Common myeloid progenitor, CD34-positive (primary cell): ENCODE measurements at regions not wholly inside any gene's neighbourhood (a gene's known extent, or its start where the extent isn't known, plus 50 kb on each side); places are given as distances from the start of the nearest gene placed in this dataset.

ENCODE experiments used
- CTCF ChIA-PET: fragments of 350-600 bp; sonication (Branson Sonifier 250); formaldehyde crosslinking; loops from one replicate; lab custom pipeline; 2021; ENCODE audit warnings: antibody characterized with exemption; lab: Charles Lee
- POLR2A ChIA-PET: fragments of 350-600 bp; sonication (Branson Sonifier 250); formaldehyde crosslinking; loops from one replicate; lab custom pipeline; 2021; ENCODE audit warnings: antibody characterized with exemption; lab: Charles Lee
- DNase-seq, 3 donors: peaks; one replicate each; pipeline versions ENCODE4 v3.0.0 to v3.0.0-alpha.2; 2013
- H3K27ac ChIP-seq, 2 experiments: 1 replicate in 1 of 2; 2 replicates in 1 of 2; pipeline ENCODE4 v1.7.0; 2013; ENCODE audit warnings: inconsistent platforms in 2 of 2, low read length in 2 of 2, mild to moderate bottlenecking in 2 of 2, low read depth in 1 of 2, moderate library complexity in 1 of 2; ENCODE audit not compliant: severe bottlenecking in 2 of 2, insufficient read depth in 1 of 2, poor library complexity in 1 of 2
- H3K27me3 ChIP-seq, 5 experiments: replicated peaks in 2 of 5; 1 replicate in 3 of 5; 2 replicates in 2 of 5; pipeline versions ENCODE4 v1.6.1 to v1.7.0; 2013; ENCODE audit warnings: low read length in 4 of 5, mild to moderate bottlenecking in 2 of 5, moderate library complexity in 2 of 5, inconsistent platforms in 1 of 5; ENCODE audit not compliant: insufficient read depth in 5 of 5, control insufficient read depth in 4 of 5
- H3K36me3 ChIP-seq, 4 experiments: 1 replicate in 2 of 4; 2 replicates in 2 of 4; pipeline versions ENCODE4 v1.6.1 to v1.7.0; 2013; ENCODE audit warnings: low read length in 3 of 4, control low read depth in 1 of 4, mild to moderate bottlenecking in 1 of 4; ENCODE audit not compliant: control insufficient read depth in 4 of 4, insufficient read depth in 4 of 4
- H3K4me1 ChIP-seq, 4 experiments: 1 replicate in 3 of 4; 2 replicates in 1 of 4; pipeline versions ENCODE4 v1.6.1 to v1.7.1; 2013; ENCODE audit warnings: low read length in 3 of 4, mild to moderate bottlenecking in 3 of 4, control low read depth in 1 of 4, inconsistent platforms in 1 of 4, moderate library complexity in 1 of 4; ENCODE audit not compliant: control insufficient read depth in 4 of 4, insufficient read depth in 4 of 4; ENCODE audit errors: control extremely low read depth in 1 of 4
- H3K4me3 ChIP-seq, 7 experiments: 1 replicate in 4 of 7; 2 replicates in 3 of 7; pipeline versions ENCODE4 v1.5.1 to v1.7.0; 2013; ENCODE audit warnings: mild to moderate bottlenecking in 7 of 7, low read length in 6 of 7, moderate library complexity in 6 of 7, inconsistent platforms in 2 of 7, low read depth in 2 of 7, control low read depth in 1 of 7; ENCODE audit not compliant: insufficient read depth in 4 of 7, control insufficient read depth in 1 of 7; ENCODE audit errors: extremely low read depth in 1 of 7
- H3K9me3 ChIP-seq, 5 experiments: 1 replicate in 4 of 5; 2 replicates in 1 of 5; pipeline versions ENCODE4 v1.6.1 to v1.7.1; 2013; ENCODE audit warnings: low read length in 4 of 5, mild to moderate bottlenecking in 2 of 5, inconsistent platforms in 1 of 5, low read depth in 1 of 5, moderate library complexity in 1 of 5; ENCODE audit not compliant: control insufficient read depth in 4 of 5, insufficient read depth in 2 of 5; ENCODE audit errors: control extremely low read depth in 1 of 5
- WGBS: methylation state at CpG from one replicate; pipeline ENCODE4 v1.1.5; 2013; ENCODE audit not compliant: insufficient coverage; 5-methylcytosine and 5-hydroxymethylcytosine counted together

GRCh38 chr9:111258875-111259271, 71.2 kb downstream of the OR2K2 start:
- H3K27ac ChIP-seq, result no peak overlapping the region
- H3K9me3 ChIP-seq, result no peaks in the 10 kb centered on the region
- no CpG with 5 or more reads among the region's 1 CpG for WGBS
- no peaks in the 10 kb centered on the region for H3K27me3 ChIP-seq
- H3K4me1 ChIP-seq, result peaks cover 0 to 3% (median 0%) of the 10 kb centered on the region in 4 experiments
- no peak overlapping the region for H3K4me3 ChIP-seq
- no peaks in the 10 kb centered on the region for H3K36me3 ChIP-seq
- ChIA-PET POLR2A (no interaction called here), CTCF (no interaction called here)
- no peak for DNase-seq

- H3K4me3 ChIP-seq, result no peak overlapping the region
- WGBS, result no CpG with 5 or more reads among the region's 1 CpG
Observed at GRCh38 chr9:111258209-111258874, 71.7 kb downstream of the OR2K2 start.

GRCh38 chr9:111253742-111254437, 76.1 kb downstream of the OR2K2 start:
- Histone ChIP-seq H3K4me1 (peaks cover 0 to 3% (median 0%) of the 10 kb centered on the region in 4 experiments), H3K27ac (no peak overlapping the region), H3K9me3 (no peaks in the 10 kb centered on the region), H3K4me3 (no peak overlapping the region), H3K36me3 (no peaks in the 10 kb centered on the region), H3K27me3 (no peaks in the 10 kb centered on the region)
- WGBS, result 97% methylated on average over 4 of the region's 4 CpGs
- ChIA-PET POLR2A (no interaction called here), CTCF (no interaction called here)
- DNase-seq, result no peak

More at GRCh38 chr9:111258209-111258874, 71.7 kb downstream of the OR2K2 start:
- ChIA-PET POLR2A (no interaction called here), CTCF (no interaction called here)
- Histone ChIP-seq H3K27me3 (no peaks in the 10 kb centered on the region), H3K27ac (no peak overlapping the region), H3K4me1 (peaks cover 0 to 3% (median 0%) of the 10 kb centered on the region in 4 experiments), H3K36me3 (no peaks in the 10 kb centered on the region), H3K9me3 (no peaks in the 10 kb centered on the region)
- no peak for DNase-seq

GRCh38 chr9:111250875-111251842, 78.9 kb downstream of the OR2K2 start:
- Histone ChIP-seq H3K9me3 (no peaks in the 10 kb centered on the region), H3K36me3 (no peaks in the 10 kb centered on the region), H3K4me1 (peaks cover 0 to 3% (median 0%) of the 10 kb centered on the region in 4 experiments), H3K27me3 (no peaks in the 10 kb centered on the region), H3K27ac (no peak overlapping the region), H3K4me3 (no peak overlapping the region)
- WGBS, result 88% methylated on average over 3 of the region's 8 CpGs
- POLR2A ChIA-PET, result no interaction called here
- no peak for DNase-seq
- CTCF ChIA-PET, result no interaction called here

GRCh38 chr9:111237447-111237846, 92.6 kb downstream of the OR2K2 start:
- no peak for DNase-seq
- no peaks in the 10 kb centered on the region for H3K36me3 ChIP-seq
- ChIA-PET POLR2A (no interaction called here), CTCF (no interaction called here)
- no peak overlapping the region for H3K27ac ChIP-seq
- no peaks in the 10 kb centered on the region for H3K27me3 ChIP-seq
- H3K4me3 ChIP-seq, result no peak overlapping the region
- no peaks in the 10 kb centered on the region for H3K9me3 ChIP-seq
- WGBS, result 100% methylated on average over 1 of the region's 1 CpG
- peaks cover 0 to 4% (median 0%) of the 10 kb centered on the region in 4 experiments for H3K4me1 ChIP-seq

GRCh38 chr9:111236332-111236731, 93.7 kb downstream of the OR2K2 start:
- CTCF ChIA-PET, result no interaction called here
- no peak for DNase-seq

More at GRCh38 chr9:111236332-111236731, 93.7 kb downstream of the OR2K2 start:
- POLR2A ChIA-PET, result no interaction called here
- Histone ChIP-seq H3K9me3 (no peaks in the 10 kb centered on the region), H3K4me1 (peaks cover 0 to 4% (median 0%) of the 10 kb centered on the region in 4 experiments), H3K27ac (no peak overlapping the region), H3K4me3 (no peak overlapping the region), H3K27me3 (no peaks in the 10 kb centered on the region), H3K36me3 (no peaks in the 10 kb centered on the region)
- 100% methylated on average over 1 of the region's 2 CpGs for WGBS
